NCI-H524 treated with DMSO at 0.1 percent for 48 hours (cell line): ENCODE measurements at regions not wholly inside any gene's neighbourhood (a gene's known extent, or its start where the extent isn't known, plus 50 kb on each side); places are given as distances from the start of the nearest gene placed in this dataset.

Experiments used
- DNase-seq: peaks from one replicate; lab custom pipeline; 2025; lab: John Stamatoyannopoulos, UW

DNA sequence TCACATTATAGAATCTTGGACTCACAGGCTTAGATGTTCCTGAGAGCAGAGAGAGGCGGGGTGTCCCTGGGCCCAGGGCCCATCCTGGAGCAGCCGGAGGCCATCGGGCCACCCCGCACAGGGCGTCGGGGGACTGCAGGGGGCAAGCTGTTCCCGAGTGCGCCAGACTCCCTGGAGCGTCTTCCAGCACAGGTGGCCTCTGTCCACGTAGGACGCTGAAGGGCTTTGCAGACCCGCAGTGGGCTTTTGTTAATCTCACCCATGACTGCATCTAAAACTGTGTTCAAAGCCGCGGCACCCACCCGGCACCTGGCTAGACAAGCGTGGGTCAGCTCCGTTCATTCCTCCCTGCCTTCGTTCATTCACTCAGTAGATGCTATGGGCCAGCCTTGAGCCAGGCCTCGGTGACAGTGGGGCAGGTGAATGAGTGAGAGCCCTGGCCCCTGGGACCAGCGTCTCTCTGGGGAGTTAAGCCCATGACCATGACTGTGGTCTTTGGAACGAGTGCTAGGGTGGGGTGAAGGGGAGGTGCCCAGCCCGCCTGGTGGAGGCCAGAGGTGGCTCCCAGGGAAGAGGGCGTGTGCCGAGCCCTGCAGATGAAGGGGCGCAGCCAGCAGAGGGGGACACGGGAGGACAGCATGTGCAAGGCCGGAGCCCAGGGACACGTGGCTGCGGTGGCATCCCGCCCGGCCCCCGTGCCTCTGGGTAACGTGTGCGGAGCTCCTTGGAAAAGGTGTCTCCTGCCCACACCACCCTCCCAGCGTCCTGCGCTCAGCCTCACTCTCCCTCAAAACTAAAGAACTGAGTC, 98.3 kb downstream of the HMX1 start:
- DNase-seq = no peak

DNA sequence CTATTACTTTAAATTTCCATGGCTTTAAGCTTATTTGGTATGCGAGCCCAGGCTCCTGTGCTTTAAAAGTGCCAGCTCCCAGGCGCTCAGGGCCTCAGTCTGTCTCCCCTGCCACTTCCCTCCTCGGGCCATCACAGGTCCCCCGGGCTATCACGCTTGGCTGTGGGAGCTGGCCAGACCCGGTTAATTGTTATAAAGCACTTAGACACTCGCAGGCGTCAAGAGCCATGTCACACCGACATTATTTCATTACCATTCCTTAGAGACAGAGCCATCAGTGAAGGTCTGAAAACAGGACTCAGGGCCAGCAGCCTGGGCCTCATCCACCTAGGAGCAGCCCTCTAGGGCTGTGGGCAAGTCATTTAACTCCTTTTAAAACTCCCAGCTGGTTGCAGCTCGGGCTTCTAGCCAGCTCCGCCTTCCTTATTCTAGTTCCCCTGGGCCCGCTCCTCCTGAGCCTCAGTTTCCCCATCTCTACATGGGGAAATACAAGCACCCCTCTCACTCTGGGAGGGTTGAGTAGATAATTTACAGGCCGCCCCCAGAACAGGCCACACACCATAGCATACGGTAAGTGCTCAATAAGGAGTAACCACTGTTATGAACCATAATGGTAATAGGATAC, 99.0 kb downstream of the HMX1 start:
- DNase-seq = no peak

DNA sequence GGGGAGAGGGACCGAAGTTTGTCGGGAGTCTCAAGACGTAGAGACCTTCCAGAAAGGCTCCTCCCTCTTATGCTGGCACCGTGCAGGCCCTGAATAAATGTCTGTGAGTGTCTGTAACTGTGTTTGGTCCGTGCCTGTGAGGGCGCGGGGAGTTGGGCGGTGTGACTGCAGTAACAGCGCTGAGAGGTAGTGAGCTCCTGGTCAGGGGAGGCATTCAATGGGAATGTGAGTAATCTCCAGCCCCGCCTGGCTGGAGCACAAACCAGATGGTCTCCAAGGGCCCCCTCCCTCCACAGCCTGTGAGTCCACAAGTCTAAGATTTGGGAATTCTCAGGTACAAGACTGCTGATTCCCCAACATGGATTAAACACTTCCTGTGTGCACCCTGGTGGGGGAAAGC, 100.0 kb downstream of the HMX1 start:
- no peak for DNase-seq

DNA sequence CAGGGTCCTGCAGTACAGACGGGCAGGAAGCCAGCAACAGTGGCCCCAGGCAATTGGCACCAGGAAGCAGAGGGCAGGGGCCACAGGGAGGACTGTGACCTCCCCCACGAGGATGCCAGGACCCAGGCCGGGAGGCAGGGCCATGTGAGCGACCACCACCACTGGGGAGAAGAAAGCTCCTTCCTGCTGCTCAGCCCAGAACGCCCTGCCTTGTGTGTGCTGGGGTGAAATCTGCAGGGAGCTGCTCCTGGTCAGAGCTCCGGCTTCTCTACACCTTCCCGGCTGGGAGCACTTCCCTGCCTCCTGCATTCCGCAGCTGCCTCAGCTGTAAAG, 100.4 kb downstream of the HMX1 start:
- DNase-seq = no peak

DNA sequence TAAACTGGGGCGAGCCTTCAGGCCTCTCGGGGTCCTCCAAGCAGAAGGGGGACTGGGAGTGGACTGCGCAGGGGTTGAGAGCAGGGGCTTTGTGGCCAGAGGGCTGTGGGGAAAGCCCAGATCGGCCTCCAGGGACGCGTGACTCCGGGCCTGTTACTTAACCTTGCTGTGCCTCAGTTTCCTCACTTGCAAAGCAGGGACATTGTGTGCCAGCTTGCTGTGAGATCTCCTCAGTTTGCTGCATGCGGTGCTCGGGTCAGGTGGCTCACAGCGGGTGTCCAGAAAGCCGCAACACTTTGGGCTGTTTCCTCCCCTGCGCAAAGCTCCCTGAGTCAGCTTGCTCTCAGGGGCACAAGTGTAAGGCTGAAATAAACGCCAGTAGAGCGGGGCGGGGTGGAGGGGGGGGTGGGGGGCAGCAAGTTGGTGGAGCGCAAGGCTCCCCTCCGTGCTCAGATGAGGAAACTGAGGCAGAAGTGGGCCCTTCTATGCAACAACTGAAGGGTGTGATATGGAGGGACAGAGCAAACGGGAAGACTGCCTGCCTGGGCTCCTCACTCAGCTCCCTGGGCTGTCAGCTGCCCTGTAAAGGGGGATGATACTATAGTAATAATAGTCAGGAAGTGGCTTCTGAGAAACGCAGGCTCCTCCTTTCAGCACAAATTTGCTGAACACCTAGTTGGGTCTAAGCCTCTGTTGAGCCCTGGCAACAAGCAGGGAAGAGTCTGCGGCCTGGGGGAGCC, 101.0 kb downstream of the HMX1 start:
- no peak for DNase-seq

DNA sequence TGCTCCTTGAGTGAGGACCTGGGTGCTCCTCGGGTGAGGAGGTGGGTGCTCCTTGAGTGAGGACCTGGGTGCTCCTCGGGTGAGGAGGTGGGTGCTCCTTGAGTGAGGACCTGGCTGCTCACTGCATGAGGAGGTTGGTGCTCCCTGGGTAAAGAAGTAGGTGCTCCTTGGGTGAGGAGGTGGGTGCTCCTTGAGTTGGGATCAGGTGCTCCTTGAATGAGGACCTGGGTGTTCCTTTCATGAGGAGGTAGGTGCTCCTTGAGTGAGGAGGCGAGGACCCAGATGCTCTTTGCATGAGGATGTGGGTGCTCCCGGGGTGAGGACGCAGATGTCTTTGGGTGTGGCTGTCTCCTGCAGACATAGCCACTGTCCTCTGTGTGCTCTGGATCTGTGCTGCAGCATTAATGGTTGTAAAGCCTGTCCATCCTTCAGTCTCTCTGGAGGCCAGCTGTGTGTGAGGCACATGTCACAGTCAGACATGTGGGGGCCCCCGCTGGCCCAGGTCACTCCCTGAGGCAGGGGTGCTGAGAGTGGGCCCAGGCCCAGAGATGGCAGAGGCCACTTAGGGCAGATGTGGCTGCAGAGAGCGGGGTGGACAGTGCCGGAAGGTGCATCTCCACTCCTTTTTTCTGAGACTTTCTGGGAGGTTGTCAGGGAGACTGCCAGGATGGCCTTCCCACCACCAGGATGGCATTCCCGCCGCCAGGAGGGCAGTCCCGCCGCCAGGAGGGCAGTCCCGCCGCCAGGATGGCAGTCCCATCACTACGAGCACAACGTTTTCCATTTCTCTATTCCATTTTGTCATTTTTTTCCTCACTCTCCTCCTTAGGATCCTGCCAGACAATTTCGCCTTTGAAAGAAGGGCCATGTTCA, 101.8 kb downstream of the HMX1 start:
- no peak for DNase-seq

DNA sequence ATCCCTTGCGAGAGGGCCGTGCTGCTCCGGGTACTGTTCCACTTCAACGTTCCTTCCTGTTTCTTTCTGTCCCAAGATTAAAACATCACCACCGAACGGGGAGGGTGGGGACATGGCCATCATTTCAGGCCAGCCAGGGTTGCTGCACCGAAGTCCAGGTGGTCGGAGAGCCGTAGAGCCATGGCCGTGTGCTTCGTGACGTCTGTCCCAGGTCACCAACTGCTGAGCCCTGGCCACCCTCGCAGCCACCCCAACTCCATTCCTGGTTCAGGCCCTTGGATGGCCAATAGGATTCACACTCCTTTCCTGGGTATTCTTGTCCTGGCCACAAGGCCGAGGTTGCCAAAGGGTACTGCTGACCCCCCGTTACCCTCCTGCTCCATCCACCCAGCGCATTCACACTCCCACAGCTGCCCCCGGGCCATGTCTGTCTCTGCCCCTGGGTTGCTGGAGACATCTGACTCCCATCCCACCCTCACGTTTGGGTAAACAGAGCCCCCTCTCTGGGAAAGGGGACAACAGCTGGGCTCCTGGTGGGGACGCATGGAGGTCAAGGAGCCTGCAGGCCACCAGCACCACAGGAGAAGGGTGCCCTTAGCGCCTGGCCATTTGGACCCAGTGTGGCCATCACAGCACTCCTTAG, 103.2 kb downstream of the HMX1 start:
- no peak for DNase-seq

DNA sequence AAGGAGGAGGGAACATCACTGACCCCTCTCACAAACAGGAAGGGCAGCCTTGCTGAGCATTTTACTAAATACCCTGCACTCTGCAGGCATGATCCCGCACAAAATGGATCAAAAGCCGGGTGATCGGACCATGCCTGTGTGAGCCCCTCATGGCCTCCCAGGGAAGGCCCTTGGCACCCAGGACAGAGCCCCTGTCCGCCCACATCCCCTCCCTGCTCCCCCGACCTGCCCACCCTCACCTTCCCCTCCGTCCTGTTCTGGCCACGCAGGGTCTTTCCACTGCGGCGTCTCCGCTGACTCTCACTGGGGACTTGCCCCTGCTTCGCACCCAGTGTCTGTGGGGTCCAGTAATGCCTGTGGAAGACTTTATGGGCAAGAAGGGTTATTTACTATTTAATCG, 105.0 kb downstream of the HMX1 start:
- no peak for DNase-seq

DNA sequence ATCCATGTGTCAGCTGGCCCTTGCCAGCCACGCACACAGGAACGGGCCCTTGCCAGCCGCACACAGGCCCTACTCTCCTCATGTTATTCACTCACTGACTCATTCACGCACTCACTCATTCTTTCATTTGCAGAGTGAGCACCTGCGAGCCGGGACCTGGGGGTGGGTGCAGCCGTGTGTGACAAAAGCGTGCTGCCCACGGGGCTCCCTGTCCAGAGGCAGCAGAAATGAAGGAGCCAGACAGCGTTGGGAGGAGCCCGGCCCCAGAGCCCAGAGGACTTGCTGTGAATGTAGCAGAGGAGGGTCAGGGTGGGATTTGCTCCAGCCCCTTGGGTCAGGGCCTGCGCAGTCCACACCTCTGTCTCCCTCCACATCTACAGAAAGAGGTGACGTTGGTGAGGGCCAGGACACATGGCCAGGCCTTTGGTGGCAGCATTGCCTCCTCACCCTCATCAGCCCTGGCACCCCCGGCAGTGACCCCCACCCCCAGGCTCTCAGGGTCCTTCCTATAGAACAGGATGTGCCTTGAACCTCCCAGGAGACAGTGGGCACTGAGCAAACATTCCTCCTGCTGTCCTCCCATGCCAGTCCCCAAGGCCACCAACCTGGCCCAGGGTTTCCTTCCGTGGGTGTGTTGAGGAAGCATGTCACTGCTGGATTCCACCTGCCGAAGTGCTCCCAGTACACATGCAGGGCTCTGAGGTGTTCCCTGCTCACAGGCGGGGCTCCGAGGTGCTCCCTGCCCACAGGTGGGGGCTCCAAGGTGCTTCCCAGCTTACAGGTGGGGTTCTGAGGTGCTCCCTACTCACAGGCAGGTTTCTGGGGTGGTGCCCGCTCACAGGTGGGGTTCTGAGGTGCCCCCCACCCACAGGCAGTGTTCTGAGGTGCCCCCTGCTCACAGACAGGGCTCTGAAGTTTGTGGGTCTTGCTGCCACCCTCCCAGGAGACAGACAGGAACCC, 105.7 kb downstream of the HMX1 start:
- DNase-seq = no peak

DNA sequence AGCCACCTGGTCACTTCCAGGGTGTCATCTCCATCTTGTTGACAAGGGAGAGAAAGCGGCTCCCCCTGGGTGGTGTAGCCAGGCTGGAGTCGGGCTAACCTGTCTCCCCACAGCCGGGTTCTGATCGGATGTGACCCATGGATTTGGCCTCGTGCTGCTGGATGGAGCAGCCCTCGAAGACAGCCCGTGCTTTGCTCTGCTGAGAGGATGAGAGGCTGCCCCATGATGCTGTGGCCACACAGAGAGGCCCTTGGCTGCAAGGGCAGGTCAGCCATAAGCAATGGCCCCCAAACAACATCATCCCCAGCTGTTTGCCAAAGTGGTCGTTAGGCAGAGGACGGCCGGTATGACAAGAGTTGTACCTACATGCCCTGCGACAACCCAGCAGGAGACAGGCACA, 106.6 kb downstream of the HMX1 start:
- no peak for DNase-seq

DNA sequence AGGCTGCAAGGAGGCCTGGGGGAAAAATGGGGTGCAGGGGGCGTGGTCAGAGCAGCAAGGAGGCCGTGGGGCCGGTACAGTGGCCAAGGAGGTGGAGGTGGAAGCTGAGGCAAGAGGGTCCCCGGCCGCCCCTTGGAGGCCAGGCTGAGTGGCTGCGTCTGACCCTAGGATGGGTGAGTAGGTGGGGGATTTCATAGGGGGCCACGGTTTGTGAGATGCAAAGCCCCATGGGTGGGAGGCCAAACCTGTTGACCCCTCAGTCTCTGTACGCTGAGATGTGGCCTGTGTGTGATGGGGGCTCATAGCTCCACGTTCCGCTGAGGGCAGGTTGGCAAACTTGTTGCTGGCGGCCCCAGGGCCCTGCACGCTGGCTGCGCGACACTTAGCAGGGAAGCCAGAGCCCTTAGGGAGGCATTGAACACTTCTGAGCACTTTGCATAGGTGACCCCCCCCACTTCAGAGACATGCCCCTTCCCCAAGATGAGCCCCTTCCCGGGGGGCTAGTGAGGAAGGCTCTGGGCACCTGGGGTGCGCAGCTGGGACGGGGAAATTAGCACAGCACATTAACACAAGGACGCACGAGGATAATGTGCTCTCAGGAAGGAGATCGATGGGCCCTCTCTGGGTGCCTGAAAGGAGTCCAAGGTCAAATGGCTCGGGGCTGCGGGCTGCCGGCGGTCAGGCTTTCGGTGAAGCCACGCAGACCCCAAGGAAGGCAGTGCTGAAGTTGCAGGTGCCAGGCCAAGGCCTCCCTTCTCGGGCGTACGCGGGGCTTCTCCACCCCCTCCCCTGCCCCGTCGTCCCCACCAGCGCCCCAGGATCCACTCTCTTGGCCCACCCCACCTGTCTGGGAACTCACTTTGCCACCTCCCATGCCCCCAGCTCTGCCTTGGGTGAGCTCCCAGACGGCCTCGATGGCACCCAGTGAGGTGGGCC, 107.4 kb downstream of the HMX1 start:
- no peak for DNase-seq

DNA sequence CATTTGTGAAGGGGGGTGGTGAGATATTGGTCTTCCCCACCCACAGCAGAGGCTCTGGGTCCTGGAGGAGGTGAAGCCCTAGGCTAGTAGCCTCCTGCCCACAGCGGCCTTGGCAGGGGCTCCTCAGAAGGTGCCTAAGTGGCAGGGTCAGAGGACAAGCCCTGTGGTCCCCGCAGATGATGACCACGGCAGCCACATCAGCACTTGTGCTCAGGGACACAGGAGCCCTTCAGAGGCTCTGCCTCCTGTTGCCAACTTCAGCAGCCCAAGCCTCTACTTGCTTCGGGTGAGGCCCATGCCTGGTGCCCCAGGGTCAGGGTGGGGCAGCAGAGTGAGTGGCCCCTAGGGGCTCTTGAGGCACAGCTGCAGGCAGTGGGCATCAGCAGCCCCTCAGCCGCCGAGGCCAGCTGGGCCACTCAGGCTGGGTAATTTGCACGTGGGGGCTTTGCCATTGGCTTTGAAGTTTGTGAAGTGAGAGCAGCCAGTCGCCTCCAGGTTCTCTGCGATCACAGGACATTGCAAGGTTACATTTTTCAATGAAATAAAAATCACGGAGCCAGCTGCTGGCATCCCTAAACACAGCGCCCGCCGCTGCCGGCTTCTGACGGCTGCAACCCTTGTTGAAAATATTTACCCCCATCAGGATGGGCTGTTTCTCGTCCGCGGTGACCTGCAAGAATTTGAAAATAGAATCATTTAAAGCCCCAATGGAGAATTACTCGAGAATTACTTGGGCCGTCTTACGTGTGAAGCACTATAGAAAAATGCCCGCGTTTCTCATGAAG, 108.5 kb downstream of the HMX1 start:
- DNase-seq = no peak

DNA sequence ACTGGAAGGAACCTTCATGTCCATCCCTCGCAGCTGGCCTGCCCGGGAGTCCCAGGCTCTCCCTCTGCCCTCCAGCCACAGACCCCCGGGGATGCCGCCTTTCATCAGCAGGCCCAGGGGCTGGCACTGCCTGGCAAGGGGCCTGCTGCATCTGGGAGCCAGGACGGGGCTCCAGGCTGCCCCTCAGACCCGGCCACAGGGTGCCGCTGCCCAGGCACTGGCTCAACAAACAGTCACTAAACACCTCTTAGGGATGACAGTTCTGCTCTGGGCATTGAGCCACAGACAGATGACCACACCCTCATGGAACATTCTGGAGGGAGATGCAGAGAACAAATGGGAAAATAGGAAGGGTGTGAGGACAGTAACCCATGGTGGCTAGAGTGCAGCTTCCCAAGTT, 109.3 kb downstream of the HMX1 start:
- DNase-seq = no peak

DNA sequence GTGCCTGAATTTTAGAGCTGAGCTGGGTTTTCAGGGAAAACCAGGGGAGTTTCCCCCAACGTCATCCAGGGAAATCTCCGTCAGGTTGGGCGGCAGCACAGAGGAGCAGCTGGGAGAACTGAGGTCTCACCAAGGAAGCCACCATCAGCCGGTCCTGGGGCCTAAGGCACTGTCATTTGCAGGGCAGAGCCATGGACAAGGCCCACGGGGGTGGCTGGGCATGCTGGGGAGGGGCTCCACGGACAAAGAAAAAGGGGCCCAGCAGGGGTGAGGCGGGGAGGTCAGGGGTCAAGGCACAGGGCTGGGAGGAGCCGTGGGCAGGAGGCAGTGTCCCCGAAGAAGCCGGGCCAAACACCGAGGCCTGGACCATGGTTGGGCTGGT, 109.8 kb downstream of the HMX1 start:
- DNase-seq = no peak

DNA sequence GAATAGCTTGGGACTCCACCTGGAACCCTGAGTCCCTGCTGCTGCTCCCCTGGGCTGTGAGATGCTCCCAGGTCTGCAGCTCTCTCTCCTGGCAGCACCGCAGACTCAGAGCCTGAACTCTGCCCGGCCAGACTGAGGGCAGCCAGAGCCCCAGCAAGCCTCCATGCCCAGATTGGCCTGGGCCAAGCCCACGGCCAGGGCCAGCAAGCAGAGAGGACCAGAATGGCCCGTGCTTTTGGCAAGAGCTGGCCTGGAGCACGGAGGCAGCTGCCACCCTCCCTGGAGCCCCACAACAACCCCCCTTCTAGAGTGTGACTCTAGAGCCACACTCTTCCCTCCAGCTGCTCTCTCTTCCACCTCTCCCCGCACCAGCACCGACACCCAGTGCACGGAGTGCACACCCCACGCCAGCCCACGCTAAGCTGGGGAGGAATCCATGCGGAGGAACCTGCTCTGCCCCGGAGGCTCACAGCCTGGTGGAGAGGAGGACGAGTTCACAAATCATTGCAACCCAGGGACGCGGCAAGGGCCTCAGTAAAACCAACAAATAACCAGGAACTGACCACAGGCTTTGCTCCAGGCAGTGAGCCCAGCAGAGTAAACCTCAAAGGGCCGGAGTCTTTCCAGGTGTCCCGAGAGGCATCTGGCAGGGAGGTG, 110.3 kb downstream of the HMX1 start:
- no peak for DNase-seq

DNA sequence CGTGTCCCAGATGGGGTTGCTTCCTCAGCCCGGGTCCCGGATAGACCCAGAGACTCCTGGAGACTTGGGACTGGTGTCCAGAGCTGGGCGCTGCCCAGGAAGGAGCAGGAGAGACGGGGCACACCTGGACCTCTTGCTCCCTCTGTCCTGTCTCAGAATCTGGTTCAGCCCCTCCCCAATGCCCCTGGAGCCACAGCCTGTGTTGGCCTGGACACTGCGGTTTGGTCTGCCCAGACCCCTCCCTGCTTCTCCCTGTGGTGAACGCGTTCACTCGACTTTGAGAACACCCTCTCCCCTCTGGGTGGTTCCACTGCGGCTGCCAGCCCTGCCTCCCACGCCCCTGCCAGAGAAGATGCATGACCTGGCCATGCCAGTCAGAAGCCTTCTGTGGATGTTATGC, 111.1 kb downstream of the HMX1 start:
- DNase-seq = no peak

DNA sequence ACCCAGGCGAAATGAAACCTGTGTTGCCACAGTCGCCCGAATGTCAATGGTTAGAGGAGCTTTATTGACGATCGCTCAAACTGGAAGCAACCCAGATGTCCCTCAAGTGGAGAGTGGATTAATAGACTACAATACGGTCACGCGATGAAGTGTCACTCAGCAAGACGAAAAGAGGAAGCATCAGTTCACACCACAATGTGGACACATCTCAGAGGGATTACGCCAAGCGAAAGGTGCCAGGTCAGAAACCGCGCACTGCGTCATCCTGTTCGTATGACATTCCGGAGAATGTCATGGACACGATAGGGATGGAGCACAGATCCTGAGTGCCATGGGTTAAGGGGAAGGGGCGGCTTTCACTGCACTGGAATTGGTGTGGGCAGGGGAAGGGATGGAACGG, 111.7 kb downstream of the HMX1 start:
- DNase-seq = peak; percentile 15

DNA sequence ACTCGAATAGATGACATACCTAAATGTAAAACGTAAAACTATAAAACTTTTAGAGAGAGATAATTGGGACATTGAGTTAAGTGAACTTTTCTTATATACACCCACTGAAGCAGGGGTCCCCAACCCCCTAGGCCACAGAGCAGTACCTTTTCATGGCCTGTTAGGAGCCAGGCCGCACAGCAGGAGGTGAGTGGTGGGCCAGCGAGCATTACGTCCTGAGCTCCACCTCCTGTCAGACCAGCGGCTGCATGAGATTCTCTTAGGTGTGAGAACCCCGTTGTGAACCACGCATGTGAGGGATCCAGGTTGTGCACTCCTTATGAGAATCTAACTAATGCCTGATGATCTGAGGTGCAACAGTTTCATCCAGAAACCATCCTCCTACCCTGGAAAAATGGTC, 114.8 kb downstream of the HMX1 start:
- DNase-seq = no peak
